ENCODE measurements at regions not wholly inside any gene's neighbourhood (a gene's known extent, or its start where the extent isn't known, plus 50 kb on each side); places are given as distances from the start of the nearest gene placed in this dataset.

GRCh38 chr4:54152846-54153600 lies 53.1 kb downstream of the GSX2 start:
- no peaks in the 10 kb centered on the region for H3K36me3 Mint-ChIP-seq (ENCODE audit: insufficient read depth, unreplicated experiment)
- H3K27me3 Mint-ChIP-seq (ENCODE audit: insufficient read depth, unreplicated experiment) = no peaks in the 10 kb centered on the region
- no TSS peak for BruUV-seq (replicated peaks)
- H3K4me1 Mint-ChIP-seq (ENCODE audit: insufficient read depth, unreplicated experiment) = peaks cover 30% of the 10 kb centered on the region
- CTCF ChIA-PET = interaction anchor here (0.9 to 1.2 kb wide), 5 partner anchors 65 to 223 kb away, joined by 3 to 7 read pairs (median 4); no protein-coding TSS in a partner anchor
- peak overlapping the region; percentile 98 for H3K27ac Mint-ChIP-seq (ENCODE audit: low read depth, unreplicated experiment)
- POLR2A ChIA-PET = interaction anchor here (0.7 to 1.6 kb wide), 3 partner anchors 42 to 89 kb away, joined by 3 to 11 read pairs (median 8); partner anchors contain the start of gene CHIC2
- intact Hi-C loops (cut with micrococcal nuclease) = loop anchor here (5.0 kb wide), 1 partner anchor 221 kb away; no protein-coding TSS in a partner anchor
- peak overlapping the region; percentile 17 for H3K4me3 Mint-ChIP-seq (ENCODE audit: unreplicated experiment)
- H3K9me3 Mint-ChIP-seq (ENCODE audit: unreplicated experiment) = peaks cover 3% of the 10 kb centered on the region
- TF ChIP-seq CTCF (IDR thresholded peaks at IDR 0.05; ENCODE audit: unreplicated experiment) = no peak
- DNase-seq (ENCODE audit: unreplicated experiment) = peak; percentile 42

- TF ChIP-seq CTCF (IDR thresholded peaks at IDR 0.05; ENCODE audit: unreplicated experiment) = no peak
- intact Hi-C loops (cut with micrococcal nuclease) = no loop called here
- ChIA-PET CTCF (no interaction called here), POLR2A (no interaction called here)
- H3K4me1 Mint-ChIP-seq (ENCODE audit: insufficient read depth, unreplicated experiment) = peaks cover 30% of the 10 kb centered on the region
- peaks cover 8% of the 10 kb centered on the region for H3K9me3 Mint-ChIP-seq (ENCODE audit: unreplicated experiment)
- no TSS peak for BruUV-seq (replicated peaks)
- H3K4me3 Mint-ChIP-seq (ENCODE audit: unreplicated experiment) = no peak overlapping the region
- no peaks in the 10 kb centered on the region for H3K36me3 Mint-ChIP-seq (ENCODE audit: insufficient read depth, unreplicated experiment)
- peak overlapping the region; percentile 40 for H3K27ac Mint-ChIP-seq (ENCODE audit: low read depth, unreplicated experiment)
- H3K27me3 Mint-ChIP-seq (ENCODE audit: insufficient read depth, unreplicated experiment) = no peaks in the 10 kb centered on the region
- peak; percentile 23 for DNase-seq (ENCODE audit: unreplicated experiment)
These were observed 56.0 kb downstream of the GSX2 start for GRCh38 chr4:54155936-54156335.

- intact Hi-C loops (cut with micrococcal nuclease) = no loop called here
- ChIA-PET POLR2A (interaction anchor here (0.6 kb wide), 1 partner anchor 40 kb away, joined by 3 read pairs; no protein-coding TSS in a partner anchor), CTCF (no interaction called here)
- no peak overlapping the region for H3K4me3 Mint-ChIP-seq (ENCODE audit: unreplicated experiment)
- peaks cover 22% of the 10 kb centered on the region for H3K4me1 Mint-ChIP-seq (ENCODE audit: insufficient read depth, unreplicated experiment)
- no peaks in the 10 kb centered on the region for H3K36me3 Mint-ChIP-seq (ENCODE audit: insufficient read depth, unreplicated experiment)
- no TSS peak for BruUV-seq (replicated peaks)
- H3K27ac Mint-ChIP-seq (ENCODE audit: low read depth, unreplicated experiment) = no peak overlapping the region
- H3K27me3 Mint-ChIP-seq (ENCODE audit: insufficient read depth, unreplicated experiment) = no peaks in the 10 kb centered on the region
- no peak for DNase-seq (ENCODE audit: unreplicated experiment)
- H3K9me3 Mint-ChIP-seq (ENCODE audit: unreplicated experiment) = peaks cover 8% of the 10 kb centered on the region
- no peak for TF ChIP-seq CTCF (IDR thresholded peaks at IDR 0.05; ENCODE audit: unreplicated experiment)
These were observed 57.6 kb downstream of the GSX2 start for GRCh38 chr4:54157606-54158005.

GRCh38 chr4:54159543-54159942 lies 59.6 kb downstream of the GSX2 start:
- BruUV-seq (replicated peaks) = no TSS peak
- H3K4me3 Mint-ChIP-seq (ENCODE audit: unreplicated experiment) = no peak overlapping the region
- peaks cover 6% of the 10 kb centered on the region for H3K4me1 Mint-ChIP-seq (ENCODE audit: insufficient read depth, unreplicated experiment)
- no peak overlapping the region for H3K27ac Mint-ChIP-seq (ENCODE audit: low read depth, unreplicated experiment)
- H3K36me3 Mint-ChIP-seq (ENCODE audit: insufficient read depth, unreplicated experiment) = no peaks in the 10 kb centered on the region
- no peak for DNase-seq (ENCODE audit: unreplicated experiment)
- H3K27me3 Mint-ChIP-seq (ENCODE audit: insufficient read depth, unreplicated experiment) = no peaks in the 10 kb centered on the region
- peaks cover 8% of the 10 kb centered on the region for H3K9me3 Mint-ChIP-seq (ENCODE audit: unreplicated experiment)
- ChIA-PET POLR2A (interaction anchor here (0.8 kb wide), 1 partner anchor 23 kb away, joined by 3 read pairs; no protein-coding TSS in a partner anchor), CTCF (interaction anchor here (0.6 to 1.0 kb wide), 2 partner anchors 57 to 229 kb away, joined by 4 to 5 read pairs; no protein-coding TSS in a partner anchor)
- intact Hi-C loops (cut with micrococcal nuclease) = no loop called here
- no peak for TF ChIP-seq CTCF (IDR thresholded peaks at IDR 0.05; ENCODE audit: unreplicated experiment)
